GM18867 (cell line): ENCODE measurements at regions not wholly inside any gene's neighbourhood (a gene's known extent, or its start where the extent isn't known, plus 50 kb on each side); places are given as distances from the start of the nearest gene placed in this dataset.

Experiments used
- ATAC-seq: cut with Tn5 transposase; IDR thresholded peaks from one replicate; pipeline ENCODE4 v1.9.1; 2021; ENCODE audit warnings: mild to moderate bottlenecking, moderate library complexity; ENCODE audit not compliant: unreplicated experiment

DNA sequence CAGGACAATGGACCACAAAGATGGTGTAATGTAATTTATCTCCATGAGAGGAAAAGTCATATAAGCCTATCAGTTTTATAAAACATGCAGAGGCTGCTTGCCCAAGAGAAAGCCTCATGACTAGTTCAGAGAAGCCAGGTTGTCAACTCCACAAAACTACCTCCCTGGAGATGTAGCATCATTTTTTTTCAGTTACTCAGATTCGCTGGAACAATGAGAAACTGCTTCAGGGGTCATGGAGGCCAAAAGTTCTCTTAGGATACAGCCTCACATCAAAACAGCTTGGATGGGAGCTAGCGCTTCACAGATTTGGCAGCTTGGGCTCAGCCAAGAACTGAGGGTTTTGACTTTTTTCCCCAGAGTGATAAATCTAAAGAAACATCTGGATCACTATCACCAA lies 263.5 kb downstream of the INSIG2 start:
- no peak for ATAC-seq

- no peak for ATAC-seq
These were observed 262.4 kb downstream of the INSIG2 start for GRCh38 chr2:118350621-118351020.

- no peak for ATAC-seq
These were observed 261.1 kb downstream of the INSIG2 start for GRCh38 chr2:118349365-118349764.

DNA sequence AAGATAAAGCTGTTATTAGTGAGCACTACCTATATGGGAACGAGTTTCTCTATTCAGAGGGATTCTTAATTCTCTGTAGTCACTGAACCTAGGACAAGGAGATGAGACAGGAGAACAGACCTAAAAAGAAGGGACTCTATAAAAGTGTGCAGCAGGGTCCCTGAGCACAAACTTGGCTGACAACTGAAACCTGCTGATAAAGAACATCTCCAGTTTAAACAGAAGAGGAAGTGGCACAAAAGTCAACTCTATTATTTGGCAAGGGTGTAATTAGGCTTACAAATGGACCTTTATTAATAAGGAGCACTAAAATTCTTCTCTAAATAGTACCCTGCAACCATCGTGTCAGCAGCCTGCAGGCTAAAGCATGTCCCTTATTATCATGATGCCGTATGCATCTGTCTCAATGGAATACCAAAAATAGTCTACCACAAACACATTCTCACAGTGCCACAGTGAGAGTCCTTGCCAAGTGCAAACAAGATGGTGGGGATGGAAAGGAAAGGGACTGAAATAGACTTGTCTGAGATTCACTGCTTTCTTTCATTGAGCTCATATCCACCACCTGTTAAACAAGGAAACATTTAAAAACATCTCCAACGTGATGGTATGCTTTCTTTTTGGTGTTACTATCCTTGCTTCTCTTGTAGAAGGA lies 260.2 kb downstream of the INSIG2 start:
- no peak for ATAC-seq

GRCh38 chr2:118345465-118345864 lies 257.2 kb downstream of the INSIG2 start:
- no peak for ATAC-seq

DNA sequence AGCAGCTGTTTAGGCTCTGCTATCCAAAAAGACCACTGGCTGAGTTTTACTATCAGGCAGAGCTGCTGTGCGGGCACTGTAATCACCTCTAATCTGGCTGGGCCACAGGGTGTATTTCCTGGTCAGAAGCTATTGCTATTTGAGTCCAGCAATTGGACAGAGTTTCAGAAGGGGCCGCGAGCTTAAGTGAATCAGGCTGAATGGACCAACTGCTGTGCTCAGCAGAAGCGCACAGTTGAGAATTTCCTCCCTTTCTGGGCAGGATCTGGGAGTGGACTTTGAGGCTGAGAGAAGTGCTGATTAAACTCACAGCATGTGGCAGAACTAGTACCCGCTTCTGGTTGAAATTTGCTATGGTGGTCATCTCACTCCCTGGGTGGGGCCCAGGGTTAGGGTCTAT lies 251.8 kb downstream of the INSIG2 start:
- ATAC-seq = no peak

- no peak for ATAC-seq
These were observed 251.1 kb downstream of the INSIG2 start for GRCh38 chr2:118339386-118339785.

GRCh38 chr2:118333664-118334063 lies 245.4 kb downstream of the INSIG2 start:
- no peak for ATAC-seq

- no peak for ATAC-seq
These were observed 237.2 kb downstream of the INSIG2 start for GRCh38 chr2:118325321-118325955.

GRCh38 chr2:118322406-118322805 lies 234.1 kb downstream of the INSIG2 start:
- no peak for ATAC-seq

- ATAC-seq = no peak
These were observed 233.3 kb downstream of the INSIG2 start for GRCh38 chr2:118321432-118322105.

- no peak for ATAC-seq
These were observed 232.4 kb downstream of the INSIG2 start for GRCh38 chr2:118320658-118321057.

DNA sequence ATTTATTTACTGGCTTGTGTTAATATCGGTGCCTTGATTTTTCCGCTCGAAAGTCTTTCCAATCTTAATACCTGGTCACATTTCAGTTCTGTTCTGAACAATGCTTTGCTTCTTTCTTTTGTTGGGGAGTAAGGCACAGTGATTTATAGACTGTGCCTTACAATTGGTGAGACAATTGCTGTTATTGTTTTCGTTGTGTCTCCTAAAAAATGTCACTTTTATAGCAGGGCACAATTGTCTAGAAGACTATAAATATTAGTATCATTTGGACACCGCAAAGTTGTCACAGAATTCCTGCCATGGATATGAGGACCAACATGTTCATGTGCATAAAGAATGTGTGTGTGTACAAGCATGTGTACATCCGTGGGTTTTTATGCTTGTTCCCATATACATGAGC lies 231.9 kb downstream of the INSIG2 start:
- no peak for ATAC-seq

GRCh38 chr2:118319271-118319684 lies 231.0 kb downstream of the INSIG2 start:
- ATAC-seq = no peak

GRCh38 chr2:118315606-118316005 lies 227.3 kb downstream of the INSIG2 start:
- no peak for ATAC-seq

DNA sequence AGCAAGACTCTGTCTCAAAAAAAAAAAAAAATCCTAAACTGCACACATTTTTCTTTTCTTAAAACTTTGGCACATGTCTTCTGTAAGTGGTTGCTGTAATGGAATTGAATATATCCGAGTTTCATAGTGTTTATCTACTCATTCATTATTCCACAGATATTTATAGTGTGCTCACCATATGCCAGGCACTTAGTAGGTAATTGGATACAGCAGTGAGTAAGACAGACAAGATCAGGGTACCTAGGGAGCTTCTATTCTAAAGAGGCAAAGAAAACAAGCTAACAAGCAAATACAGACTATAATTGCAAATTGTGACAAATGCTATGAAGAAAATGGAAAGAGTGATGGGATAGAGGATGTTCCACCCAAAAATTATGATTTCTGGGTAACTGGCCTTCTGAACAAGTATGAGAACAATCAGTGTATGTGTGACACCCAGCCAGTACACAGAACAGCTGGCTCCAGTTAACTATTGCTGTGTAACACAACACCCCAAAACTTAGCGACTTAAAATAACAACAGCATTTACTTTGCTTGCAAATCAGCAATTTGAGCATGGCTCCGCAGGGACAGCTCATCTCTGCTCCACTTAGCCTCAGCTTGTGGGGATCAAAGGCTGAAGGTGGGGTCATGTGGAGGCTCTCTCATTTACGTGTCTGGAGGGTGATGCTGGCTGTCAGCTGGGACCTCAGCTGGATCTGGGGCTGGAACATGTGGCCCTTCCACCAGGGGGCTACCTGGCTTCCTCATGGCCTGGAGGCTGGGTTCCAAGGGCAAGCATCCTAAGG lies 224.9 kb downstream of the INSIG2 start:
- no peak for ATAC-seq

DNA sequence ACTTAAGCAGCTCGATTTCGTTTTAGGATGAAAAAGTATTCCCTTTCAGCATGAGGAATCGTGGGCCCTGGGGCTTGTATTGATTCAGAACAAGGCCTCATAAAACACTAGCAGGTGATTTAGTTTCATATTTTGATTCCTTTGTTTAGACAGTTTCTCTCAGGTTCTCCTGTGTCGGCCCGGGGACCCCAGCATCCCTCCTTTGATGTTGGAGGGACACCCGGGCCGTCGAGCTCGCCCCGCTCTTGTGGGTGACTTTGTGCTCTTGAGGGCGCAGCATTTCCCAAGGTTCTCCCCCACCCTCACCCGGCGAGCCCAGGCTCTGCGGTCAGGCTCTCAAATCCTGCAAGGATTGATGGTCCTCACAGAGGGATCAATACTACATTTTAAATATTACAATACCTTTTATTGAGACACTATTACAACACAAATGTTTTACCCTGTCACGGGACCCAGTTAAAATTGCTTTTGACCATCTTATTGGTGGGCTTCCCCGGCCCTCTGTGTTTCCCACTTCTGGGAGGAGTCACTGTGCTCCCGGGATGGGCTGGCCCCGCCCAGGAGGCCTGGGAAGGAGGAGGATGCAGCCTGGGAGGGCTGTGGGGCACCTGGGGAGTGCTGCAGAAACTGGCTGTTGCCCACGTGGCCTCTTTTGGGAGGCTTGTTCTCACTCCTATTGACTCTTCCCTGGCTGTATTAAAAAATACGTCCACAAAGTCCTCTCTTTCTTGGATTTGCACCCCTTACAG lies 222.6 kb downstream of the INSIG2 start:
- ATAC-seq = no peak

GRCh38 chr2:118309946-118310680 lies 221.8 kb downstream of the INSIG2 start:
- ATAC-seq = no peak

DNA sequence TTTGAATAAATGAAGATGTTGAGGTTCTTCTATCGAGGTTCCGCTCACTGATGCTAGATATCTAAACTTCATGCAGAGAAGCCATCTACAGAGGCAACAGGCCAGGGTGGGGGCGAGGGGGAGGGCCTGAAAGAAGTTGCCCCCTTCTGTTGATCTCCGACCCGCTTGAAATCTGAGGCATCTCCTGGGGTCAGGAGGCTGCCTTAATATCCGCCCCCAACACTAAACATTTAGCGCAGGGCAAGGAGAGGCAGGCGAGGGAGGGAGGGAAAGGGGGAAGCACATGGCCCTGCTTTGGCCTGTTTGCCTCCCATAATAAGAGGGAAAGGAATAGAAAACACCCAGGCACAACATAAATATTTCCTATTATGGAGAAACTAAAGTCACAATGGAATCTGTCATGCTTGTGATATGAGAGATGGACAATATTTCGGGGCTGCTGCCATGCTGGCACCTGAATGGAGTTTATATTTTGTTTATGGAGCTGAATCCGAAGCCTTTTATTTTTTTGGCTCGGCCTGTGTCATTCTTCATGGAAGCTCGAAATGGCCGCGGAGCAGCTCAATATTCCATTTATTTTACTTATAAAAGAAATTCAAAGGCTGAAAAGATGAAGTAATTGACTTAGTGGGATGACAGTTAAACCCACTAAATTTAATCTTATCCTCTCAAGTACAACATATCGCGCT lies 221.1 kb downstream of the INSIG2 start:
- no peak for ATAC-seq

GRCh38 chr2:118307864-118308263 lies 219.6 kb downstream of the INSIG2 start:
- no peak for ATAC-seq
